Superior temporal gyrus (tissue), 1 donor: ENCODE measurements at regions not wholly inside any gene's neighbourhood (a gene's known extent, or its start where the extent isn't known, plus 50 kb on each side); places are given as distances from the start of the nearest gene placed in this dataset.

Experiments
- DNase-seq: peaks from one replicate; pipeline ENCODE4 v3.0.0-alpha.2; 2016; ENCODE audit errors: extremely low spot score

DNA sequence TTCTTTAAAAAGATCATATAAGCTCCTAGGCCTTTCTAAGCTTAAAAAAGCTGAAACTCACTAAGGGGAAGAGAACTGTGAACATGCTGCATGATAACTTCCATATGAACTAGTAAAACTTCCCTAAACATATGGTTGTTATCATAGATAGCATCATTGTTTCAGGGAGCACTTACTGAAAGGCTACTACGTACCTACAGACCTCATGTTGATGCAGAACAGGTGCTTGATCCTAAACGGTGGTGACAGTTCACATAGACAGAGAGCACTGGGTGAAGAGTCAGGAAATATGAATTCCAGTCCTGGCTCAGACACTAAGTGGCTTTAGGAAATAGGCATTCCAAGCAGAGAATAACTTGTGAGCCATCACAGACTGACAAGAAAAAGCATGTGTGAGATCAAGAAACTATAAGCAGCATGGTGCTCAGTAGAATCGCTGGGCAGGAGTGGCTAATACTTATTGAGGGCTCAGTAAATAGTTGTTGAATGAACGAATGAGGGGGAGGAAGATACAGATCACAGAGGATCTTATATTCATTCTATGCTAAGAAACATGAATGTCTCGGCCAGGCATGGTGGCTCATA, 78.4 kb upstream of the NUDT4 start:
- DNase-seq, result no peak

DNA sequence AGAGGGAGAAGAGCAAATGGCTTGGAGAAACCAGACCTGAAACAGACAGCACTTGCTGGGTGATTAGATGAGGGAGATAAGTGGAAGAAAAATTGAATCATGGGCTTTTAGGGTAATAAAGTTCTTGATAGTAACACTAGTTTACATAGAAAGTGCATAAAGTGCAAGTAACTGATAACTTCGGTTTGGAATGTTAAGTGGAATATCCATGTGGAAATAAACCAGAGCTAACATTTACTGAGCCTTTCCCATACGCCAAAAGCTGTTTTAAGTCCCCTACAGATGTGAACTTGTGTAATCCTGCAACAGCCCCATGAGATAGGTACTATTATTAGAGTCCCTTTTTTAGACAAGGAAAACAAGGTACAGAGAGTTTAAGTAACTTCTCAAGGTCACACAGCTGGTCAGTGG, 77.1 kb upstream of the NUDT4 start:
- no peak for DNase-seq

DNA sequence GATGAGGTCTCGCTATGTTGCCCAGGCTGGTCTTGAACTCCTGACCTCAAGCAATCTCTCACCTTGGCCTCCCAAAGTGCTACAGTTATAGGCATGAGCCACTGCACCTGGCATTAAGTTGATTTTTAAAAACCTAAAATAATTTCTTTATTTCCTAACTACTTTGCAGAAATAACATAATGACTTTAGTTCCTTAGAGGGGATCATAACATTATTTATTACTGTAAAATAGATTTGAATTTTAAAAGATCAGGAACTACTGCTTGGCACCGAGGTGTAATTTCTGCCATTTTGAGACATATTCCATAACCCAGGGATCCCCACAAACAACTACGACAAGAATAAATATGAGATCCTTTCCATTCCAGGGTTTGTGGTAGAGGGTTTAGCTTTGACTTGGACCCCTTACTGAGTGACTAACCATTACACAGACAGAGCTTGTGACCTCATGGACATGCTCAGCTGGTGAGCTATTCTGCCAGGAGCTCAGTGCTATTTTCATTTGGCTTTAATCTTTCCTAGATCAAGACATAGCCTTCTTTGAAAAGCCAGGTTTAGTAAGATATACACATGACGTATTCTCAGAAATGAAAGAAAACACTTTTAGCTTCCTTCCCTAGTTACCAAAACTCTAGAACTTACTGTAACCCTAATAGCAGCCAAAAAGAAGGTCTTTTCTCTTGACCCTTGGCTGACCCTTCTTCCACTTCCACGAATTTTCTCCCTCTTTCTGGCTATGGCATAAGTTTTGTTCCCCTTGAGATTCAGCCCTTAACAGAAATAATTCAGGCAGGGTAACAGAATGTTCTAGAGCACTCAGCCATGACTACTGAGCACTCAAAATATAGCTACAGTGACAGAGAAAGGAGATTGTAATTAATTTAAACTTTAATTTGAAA, 75.1 kb upstream of the NUDT4 start:
- DNase-seq, result no peak

DNA sequence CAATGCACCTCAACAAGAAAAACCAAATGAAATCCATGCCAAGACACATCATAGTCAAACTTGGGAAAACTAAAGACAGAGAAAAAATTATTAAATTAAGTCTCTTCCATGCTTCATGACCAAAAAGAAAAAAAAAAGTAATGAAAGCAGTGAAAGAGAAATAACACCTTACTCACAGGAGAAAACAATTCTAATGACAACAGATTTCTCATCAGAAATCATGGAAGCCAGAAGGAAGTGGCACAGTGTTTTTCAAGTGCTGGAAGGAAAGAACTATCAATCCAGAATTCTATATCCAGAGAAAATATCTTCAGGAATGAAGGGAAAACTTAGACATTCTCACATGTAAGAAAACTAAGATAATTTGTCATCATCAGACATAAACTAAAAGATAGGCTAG, 71.1 kb upstream of the NUDT4 start:
- no peak for DNase-seq

DNA sequence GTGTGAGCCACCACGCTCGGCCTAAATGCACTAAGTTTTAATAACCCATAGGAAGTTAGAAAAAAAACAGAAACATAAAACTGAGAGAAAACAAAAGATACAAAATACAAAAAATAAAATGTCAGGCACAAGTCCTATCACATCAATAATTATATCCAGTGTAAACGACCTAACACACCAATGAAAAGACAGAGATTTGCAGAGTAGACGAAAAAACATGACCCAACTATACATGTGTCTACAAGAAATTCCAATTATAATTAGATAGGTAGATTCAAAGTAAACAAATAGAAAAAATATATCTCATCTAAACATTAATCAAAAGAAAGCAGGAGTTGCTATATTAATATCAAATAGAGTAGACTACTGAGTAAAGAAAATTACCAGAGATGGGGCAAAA, 69.4 kb upstream of the NUDT4 start:
- DNase-seq, result no peak

DNA sequence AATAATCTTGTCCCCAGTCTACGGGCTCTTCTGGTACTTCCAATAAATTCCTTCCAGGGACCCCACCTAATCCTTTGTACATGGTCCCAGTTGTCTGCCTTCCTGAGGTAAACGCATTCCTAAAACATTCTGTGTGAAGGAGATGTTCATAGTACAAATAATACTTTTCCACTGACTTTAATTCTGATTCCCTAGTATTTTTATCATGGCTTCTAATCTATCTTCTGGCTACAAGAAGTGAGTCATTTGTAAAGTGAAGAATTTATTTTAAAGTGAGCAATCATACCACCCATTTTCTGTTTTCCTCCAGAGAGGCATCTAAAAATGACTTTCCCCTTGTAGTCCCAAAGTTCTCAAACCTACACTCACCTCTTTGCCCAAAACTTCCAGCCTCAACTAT, 65.9 kb upstream of the NUDT4 start:
- DNase-seq, result no peak

DNA sequence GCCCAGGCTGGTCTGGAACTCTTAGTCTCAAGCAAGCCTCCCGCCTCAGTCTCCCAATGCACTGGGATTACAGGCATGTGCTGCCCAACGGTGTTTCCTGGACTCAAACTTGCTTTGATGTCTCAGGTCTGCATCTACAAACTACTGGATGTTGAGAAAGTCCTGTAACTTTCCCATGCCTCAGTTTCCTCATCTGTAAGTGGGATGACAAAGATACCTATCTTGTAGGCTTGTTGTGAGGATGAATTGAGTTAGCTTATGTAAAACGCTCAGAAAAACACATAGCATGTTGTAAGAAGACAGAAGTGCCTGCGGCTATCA, 63.6 kb upstream of the NUDT4 start:
- no peak for DNase-seq

DNA sequence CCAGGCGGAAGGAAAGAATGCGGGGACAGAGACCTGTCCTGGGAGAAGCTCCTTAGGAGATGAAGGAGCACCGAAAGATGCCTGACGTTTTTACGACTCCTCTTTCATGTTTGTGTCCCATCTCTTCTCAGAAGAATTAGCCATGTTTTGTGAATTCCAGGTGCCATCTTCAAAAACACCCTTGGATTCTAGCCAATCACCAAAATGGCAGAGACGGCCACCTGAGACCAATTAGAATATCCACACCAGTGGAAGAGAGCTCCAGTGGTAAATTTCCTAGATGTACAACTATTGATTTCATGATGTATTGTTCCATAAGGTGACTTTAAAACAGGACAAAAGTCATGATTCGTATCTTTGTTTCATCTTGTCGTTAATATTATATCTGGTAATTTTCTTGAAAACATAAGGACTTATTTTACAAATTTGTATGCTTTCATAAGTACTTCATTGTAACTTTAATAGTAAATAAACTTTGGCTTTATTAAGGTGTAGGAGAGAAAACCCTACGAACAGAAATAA, 62.3 kb upstream of the NUDT4 start:
- no peak for DNase-seq

DNA sequence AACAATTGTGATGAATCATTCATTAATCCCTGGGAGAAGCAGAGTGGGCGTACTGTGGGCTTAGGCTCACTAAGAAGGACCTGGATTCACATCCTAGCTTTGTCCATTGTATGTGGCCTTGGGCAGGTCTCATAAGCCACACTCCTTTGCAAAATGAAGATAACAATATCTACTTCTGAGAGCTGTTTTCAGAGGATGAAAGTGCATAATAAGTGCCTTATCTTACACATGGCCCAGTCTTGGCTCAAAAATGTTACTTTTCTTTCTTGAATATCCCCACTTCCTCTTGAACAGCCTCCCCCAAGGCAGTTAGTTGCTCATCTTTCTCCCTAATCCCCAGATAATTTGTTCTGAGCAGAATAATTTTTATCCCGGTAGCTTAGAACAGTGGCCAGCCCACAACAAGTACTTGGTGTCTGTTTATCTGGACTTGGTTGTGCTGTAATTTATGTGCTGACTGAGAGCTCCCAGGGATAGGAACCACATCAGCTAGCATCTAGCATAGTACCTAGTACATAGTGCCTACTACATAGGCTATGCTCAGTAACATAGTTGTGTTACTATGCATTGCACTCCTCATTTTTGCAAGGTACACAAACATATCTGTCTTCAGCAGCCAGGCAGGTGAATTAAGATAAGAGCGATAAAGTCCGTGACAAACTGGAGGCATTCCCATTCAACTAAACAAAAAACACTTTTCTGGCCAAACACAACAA, 61.7 kb upstream of the NUDT4 start:
- no peak for DNase-seq

DNA sequence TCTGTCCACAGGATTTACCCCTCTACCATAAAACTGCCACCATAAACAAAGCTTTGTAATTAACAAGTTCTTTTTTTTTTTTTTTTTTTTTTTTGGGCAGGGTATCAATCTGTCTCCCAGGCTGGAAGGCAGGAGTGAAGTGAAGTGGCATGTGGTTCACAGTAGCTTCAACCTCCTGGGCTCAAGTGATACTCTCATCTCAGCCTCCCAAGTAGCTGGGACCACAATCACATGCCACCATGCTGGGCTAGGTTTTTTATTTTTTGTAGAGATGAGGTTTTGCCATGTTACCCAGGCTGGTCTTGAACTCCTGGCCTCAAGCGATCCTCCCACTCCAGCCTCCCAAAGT, 61.1 kb upstream of the NUDT4 start:
- no peak for DNase-seq

DNA sequence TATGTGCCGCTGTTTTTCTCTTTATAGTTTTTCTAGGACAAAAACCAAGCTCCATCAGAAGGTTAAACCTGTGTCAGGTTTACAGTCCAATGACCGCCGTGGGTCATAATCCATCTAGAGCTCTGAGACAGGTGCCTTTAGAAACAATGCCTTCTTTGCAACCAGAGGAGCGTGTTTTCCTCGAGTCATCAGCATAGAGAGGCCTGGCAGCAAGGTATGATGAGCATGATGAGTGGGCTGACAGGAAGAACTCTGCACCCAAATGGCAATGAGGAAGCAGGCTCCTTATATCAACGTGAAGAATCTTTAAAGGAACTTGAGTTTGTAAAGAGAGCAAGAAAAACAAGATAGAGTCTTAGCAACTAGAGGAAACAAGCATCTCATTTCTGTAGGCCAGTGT, 60.5 kb upstream of the NUDT4 start:
- no peak for DNase-seq

DNA sequence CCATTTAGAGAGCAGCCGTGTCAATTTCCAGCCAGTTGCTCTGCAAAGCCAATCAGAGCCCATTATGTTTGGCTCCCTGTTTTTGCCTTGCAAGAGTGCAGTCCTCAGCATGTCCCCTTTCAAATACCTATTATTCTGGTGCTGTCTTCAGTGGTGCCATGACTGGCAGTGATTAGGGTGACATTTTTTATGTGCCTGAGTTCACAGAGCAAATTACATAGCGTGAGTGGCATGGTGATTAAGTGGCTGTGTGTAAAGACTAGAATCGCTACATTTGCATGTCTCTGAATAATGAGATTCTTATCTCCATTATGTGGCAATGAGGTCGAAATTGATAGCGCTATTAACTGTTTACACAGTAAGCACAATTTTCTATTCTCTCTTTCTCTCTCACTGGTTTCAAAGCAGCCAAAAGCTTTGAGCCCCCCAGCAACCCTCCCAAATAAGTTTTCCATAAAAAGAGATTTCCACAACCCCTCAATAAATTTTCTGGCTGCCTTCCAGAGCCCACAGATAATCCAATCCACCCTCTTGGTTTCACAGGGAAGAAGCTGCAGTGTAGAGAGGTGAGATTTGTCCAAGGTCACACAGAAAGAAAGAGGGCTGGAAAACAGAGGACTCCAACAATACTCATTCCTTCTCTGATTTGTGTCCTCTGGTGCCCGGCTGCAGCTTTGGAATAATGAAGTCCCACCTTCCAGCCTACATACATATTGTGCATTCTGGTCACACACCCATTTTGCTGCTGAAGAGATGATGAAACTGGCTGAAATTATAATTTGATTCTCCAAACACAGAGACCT, 58.8 kb upstream of the NUDT4 start:
- DNase-seq, result no peak

DNA sequence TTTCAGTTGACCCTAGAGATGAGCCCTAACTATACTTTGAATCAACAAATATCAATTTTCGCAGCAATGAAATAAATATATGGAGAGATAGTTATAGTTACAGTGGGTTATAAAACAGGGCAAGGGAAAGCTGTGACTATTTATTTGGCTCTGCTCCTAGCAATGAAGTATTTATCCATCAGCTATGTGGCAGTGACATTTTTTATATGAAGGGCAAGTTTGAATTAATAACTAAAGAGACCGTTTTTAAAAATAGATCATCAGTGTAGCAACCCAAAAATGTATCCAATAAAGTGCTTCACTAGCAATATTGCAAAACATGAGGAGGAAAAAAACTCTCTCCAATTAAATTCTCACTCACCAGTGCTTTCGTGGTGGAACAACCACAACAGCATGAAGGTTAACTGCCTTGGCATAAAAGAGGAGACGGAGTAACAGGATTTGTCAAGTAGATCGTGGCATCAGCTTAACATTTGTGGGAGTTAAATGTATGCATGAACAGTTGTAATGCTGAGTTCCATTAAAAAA, 58.1 kb upstream of the NUDT4 start:
- DNase-seq, result no peak

DNA sequence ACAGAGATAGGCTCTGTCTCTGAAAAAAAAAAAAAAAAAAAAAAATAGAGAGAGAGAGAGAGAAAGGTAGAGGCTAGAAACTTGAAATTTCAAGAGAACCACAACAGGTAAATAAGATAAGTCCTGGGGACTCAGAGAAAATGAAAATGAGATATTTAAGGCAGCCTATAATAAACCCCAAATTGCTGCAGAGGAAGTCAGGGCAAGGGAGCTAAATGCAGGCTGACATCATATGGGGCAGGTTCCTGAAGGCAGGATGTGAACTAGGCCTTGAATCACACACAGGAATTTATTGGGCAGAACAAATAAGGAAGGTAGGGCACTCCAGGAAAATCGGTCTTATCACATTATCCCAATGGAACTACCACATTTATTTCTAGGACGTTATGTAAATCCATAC, 54.9 kb upstream of the NUDT4 start:
- no peak for DNase-seq

DNA sequence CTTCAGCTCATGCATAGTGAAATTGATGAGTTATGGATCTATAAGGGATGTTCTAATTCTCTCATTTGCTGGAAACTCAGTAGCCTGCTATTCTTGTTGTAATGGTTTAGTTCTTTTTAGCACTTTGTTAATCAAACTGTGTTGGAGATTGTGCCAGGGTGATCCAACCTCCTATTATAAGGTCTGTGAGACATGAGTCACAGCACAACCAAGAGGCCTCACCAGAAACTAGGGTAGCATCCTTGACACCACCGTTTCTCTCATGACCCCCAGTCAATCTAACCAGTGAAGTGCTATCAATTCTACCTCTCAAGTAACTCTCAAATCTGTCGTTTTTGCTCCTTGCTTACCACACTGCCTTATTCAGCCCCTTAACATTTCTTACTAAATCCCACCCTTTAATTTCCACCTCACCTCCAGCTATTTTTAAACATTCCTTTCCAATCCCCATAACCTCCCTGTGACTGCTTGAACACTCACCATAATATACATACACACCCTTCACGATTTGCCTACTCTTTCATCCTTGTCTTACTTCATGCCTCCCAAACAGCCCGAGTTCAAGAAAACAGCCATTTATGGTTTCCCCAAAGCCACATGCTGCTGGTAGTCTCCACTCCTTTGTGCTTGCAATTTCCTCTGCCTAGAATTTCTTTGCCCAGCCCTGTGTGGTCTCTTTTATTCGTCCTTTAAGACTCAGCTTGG, 53.9 kb upstream of the NUDT4 start:
- no peak for DNase-seq

DNA sequence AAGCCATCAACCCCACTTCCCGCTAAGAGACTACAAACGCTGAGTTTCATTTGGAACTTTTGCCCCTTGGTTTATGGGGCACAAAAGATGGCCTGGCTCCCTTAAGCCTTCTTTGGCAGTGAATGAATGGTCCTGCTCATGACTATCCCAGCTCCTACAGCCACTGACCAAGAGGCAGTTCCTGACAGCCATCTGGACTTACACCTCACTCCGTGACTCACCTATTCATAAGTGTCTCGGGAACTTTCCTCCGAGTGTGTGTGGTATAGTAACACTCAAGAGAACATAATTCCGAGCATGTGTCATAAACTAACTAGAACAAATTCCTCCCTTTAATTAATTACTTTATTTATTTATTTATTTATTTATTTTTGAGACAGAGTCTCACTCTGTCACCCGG, 51.9 kb upstream of the NUDT4 start:
- no peak for DNase-seq
